Neutrophil (primary cell): ENCODE measurements at regions not wholly inside any gene's neighbourhood (a gene's known extent, or its start where the extent isn't known, plus 50 kb on each side); places are given as distances from the start of the nearest gene placed in this dataset.

Experiments
- H3K27ac ChIP-seq: fragments of 200-600 bp; sonication (generic); 2 replicates; pipeline ENCODE4 v1.5.1; 2016; ENCODE audit warnings: mild to moderate bottlenecking, moderate library complexity
- H3K27me3 ChIP-seq: fragments of 200-600 bp; sonication (generic); 2 replicates; pipeline ENCODE4 v1.6.0; 2016; ENCODE audit warnings: mild to moderate bottlenecking
- H3K36me3 ChIP-seq: fragments of 200-600 bp; sonication (generic); 2 replicates; pipeline ENCODE4 v1.5.1; 2017
- H3K4me1 ChIP-seq, 2 experiments: fragments of 200-600 bp in 1 of 2; sonication (generic) in 1 of 2; 1 replicate in 1 of 2; 2 replicates in 1 of 2; pipeline versions ENCODE4 v1.5.1 to v1.6.1; 2013 to 2016; ENCODE audit warnings: low read depth in 1 of 2, low read length in 1 of 2, mild to moderate bottlenecking in 1 of 2, moderate library complexity in 1 of 2; ENCODE audit not compliant: control insufficient read depth in 1 of 2, insufficient read depth in 1 of 2
- H3K4me3 ChIP-seq, 2 experiments: fragments of 200-600 bp in 1 of 2; sonication (generic) in 1 of 2; 1 replicate in 1 of 2; 2 replicates in 1 of 2; pipeline ENCODE4 v1.5.1; 2013 to 2016; ENCODE audit warnings: low read depth in 1 of 2, low read length in 1 of 2, mild to moderate bottlenecking in 1 of 2, moderate library complexity in 1 of 2
- H3K9me3 ChIP-seq: fragments of 200-600 bp; sonication (generic); 2 replicates; pipeline ENCODE4 v1.5.1; 2016
- CTCF ChIP-seq: fragments of 200-600 bp; sonication (generic); IDR thresholded peaks from 2 replicates; pipeline ENCODE4 v1.5.1; 2016; ENCODE audit warnings: antibody characterized with exemption

- no peak overlapping the region for H3K4me3 ChIP-seq
- H3K27ac ChIP-seq = no peak overlapping the region
- no peaks in the 10 kb centered on the region for H3K9me3 ChIP-seq
- H3K27me3 ChIP-seq = no peaks in the 10 kb centered on the region
- H3K36me3 ChIP-seq = no peaks in the 10 kb centered on the region
- no peak for TF ChIP-seq CTCF
- H3K4me1 ChIP-seq = no peaks in the 10 kb centered on the region
Measured at GRCh38 chr7:49111706-49112105, 187.4 kb downstream of the CDC14C start.

GRCh38 chr7:49112222-49112621 is 187.9 kb downstream of the CDC14C start:
- Histone ChIP-seq H3K27me3 (no peaks in the 10 kb centered on the region), H3K4me1 (no peaks in the 10 kb centered on the region), H3K9me3 (no peaks in the 10 kb centered on the region), H3K27ac (no peak overlapping the region), H3K36me3 (no peaks in the 10 kb centered on the region), H3K4me3 (no peak overlapping the region)
- TF ChIP-seq CTCF = no peak

GRCh38 chr7:49112647-49113046 is 188.3 kb downstream of the CDC14C start:
- Histone ChIP-seq H3K4me3 (no peak overlapping the region), H3K36me3 (no peaks in the 10 kb centered on the region), H3K4me1 (no peaks in the 10 kb centered on the region), H3K27me3 (no peaks in the 10 kb centered on the region), H3K27ac (no peak overlapping the region), H3K9me3 (no peaks in the 10 kb centered on the region)
- TF ChIP-seq CTCF = no peak

GRCh38 chr7:49119706-49120105 is 195.4 kb downstream of the CDC14C start:
- H3K4me1 ChIP-seq = no peaks in the 10 kb centered on the region
- no peaks in the 10 kb centered on the region for H3K36me3 ChIP-seq
- no peaks in the 10 kb centered on the region for H3K9me3 ChIP-seq
- H3K4me3 ChIP-seq = no peak overlapping the region
- no peak overlapping the region for H3K27ac ChIP-seq
- TF ChIP-seq CTCF = no peak
- H3K27me3 ChIP-seq = no peaks in the 10 kb centered on the region

- Histone ChIP-seq H3K36me3 (no peaks in the 10 kb centered on the region), H3K9me3 (no peaks in the 10 kb centered on the region), H3K27me3 (no peaks in the 10 kb centered on the region), H3K4me3 (no peak overlapping the region), H3K27ac (no peak overlapping the region), H3K4me1 (no peaks in the 10 kb centered on the region)
- TF ChIP-seq CTCF = no peak
Measured at GRCh38 chr7:49125246-49125645, 200.9 kb downstream of the CDC14C start.

GRCh38 chr7:49127359-49127913 is 203.1 kb downstream of the CDC14C start:
- no peak for TF ChIP-seq CTCF
- Histone ChIP-seq H3K4me1 (no peaks in the 10 kb centered on the region), H3K9me3 (no peaks in the 10 kb centered on the region), H3K27ac (no peak overlapping the region), H3K27me3 (no peaks in the 10 kb centered on the region), H3K36me3 (no peaks in the 10 kb centered on the region), H3K4me3 (no peak overlapping the region)
